Choroid plexus epithelial cell (primary cell): ENCODE measurements at regions not wholly inside any gene's neighbourhood (a gene's known extent, or its start where the extent isn't known, plus 50 kb on each side); places are given as distances from the start of the nearest gene placed in this dataset.

ENCODE experiments used
- DNase-seq: peaks from one replicate; pipeline ENCODE4 v3.0.0-alpha.2; 2010; ENCODE audit warnings: low read depth
- H3K4me3 ChIP-seq: 2 replicates; pipeline ENCODE4 v1.5.1; 2011; ENCODE audit warnings: low read depth, mild to moderate bottlenecking, control low read depth, low read length, moderate library complexity
- TF ChIP-seq, protein P1 (sequence below): conservative IDR thresholded peaks from 2 replicates; pipeline ENCODE4 v1.5.1; 2011; ENCODE audit warnings: low read depth, mild to moderate bottlenecking, control low read depth, inconsistent platforms, low read length, moderate library complexity

- peak; percentile 88 for DNase-seq
- TF ChIP-seq, protein P1, sequence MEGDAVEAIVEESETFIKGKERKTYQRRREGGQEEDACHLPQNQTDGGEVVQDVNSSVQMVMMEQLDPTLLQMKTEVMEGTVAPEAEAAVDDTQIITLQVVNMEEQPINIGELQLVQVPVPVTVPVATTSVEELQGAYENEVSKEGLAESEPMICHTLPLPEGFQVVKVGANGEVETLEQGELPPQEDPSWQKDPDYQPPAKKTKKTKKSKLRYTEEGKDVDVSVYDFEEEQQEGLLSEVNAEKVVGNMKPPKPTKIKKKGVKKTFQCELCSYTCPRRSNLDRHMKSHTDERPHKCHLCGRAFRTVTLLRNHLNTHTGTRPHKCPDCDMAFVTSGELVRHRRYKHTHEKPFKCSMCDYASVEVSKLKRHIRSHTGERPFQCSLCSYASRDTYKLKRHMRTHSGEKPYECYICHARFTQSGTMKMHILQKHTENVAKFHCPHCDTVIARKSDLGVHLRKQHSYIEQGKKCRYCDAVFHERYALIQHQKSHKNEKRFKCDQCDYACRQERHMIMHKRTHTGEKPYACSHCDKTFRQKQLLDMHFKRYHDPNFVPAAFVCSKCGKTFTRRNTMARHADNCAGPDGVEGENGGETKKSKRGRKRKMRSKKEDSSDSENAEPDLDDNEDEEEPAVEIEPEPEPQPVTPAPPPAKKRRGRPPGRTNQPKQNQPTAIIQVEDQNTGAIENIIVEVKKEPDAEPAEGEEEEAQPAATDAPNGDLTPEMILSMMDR: peak; percentile 73
- H3K4me3 ChIP-seq: no peak overlapping the region
These were observed 260.4 kb upstream of the P2RY1 start for GRCh38 chr3:152574461-152575079.

DNA sequence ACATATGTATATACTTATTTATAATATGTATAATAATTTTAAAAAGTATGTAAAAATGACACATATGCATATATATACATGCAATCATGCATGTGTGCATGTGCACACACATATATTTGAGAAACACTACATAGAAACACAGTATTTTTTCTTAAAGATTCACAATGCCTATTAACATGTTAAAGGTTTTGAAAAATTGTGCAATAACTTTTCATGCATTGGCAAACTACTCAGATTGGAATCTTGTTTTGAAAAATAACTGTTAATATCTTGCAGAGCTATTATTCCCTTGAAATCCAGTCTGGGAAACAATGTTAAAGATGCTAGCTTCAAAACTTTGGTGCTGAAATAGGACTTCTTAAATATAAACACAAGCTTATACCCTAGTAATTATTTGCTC, 256.2 kb upstream of the P2RY1 start:
- DNase-seq: no peak
- TF ChIP-seq, protein P1: no peak
- no peak overlapping the region for H3K4me3 ChIP-seq

GRCh38 chr3:152581951-152582350, 253.0 kb upstream of the P2RY1 start:
- TF ChIP-seq, protein P1: no peak
- H3K4me3 ChIP-seq: no peak overlapping the region
- DNase-seq: no peak

- DNase-seq: peak; percentile 84
- no peak overlapping the region for H3K4me3 ChIP-seq
- TF ChIP-seq, protein P1: no peak
These were observed 251.0 kb upstream of the P2RY1 start for GRCh38 chr3:152583963-152584362.

DNA sequence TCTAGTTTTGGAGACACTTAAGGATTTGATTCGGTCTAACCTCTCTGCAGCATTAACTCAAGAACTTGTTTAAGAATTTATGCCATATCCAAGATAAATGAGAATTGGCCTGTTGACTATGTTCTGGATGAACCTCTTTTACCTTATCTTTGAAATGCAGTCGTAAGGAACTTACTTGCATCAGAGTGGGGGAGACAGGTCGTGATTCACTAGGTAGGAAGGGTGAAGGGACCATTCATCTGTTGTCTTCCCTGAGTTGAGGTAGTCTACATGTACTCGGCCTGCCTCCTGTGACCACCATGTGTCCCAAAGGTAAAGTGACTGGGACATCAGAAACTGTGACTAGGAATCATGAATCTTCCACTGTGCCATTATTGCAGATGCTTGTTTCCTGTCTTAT, 248.0 kb upstream of the P2RY1 start:
- DNase-seq: no peak
- TF ChIP-seq, protein P1: no peak
- no peak overlapping the region for H3K4me3 ChIP-seq

DNA sequence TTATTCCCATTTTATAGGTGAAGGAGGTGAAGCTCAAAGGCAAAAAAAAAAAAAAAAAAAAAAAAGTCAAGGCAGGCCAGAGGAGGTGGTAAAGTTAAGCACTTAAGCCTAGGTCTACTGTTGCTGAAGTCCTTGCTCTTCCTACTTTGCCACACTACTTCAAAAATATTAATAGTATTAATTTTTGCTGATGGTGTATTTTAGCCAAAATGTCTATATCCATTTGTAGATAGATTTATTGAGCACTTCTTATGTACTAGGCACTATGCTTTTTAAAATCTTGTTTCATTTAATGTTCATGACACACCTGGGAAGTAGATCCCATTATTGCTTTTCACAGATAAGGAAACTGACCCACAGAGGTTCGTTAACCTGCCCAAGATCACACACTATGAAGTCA, 247.1 kb upstream of the P2RY1 start:
- TF ChIP-seq, protein P1: no peak
- DNase-seq: no peak
- no peak overlapping the region for H3K4me3 ChIP-seq

GRCh38 chr3:152589644-152590043, 245.3 kb upstream of the P2RY1 start:
- DNase-seq: peak; percentile 10
- TF ChIP-seq, protein P1: no peak
- no peak overlapping the region for H3K4me3 ChIP-seq
